Endothelial cell of umbilical vein (primary cell): ENCODE measurements at regions not wholly inside any gene's neighbourhood (a gene's known extent, or its start where the extent isn't known, plus 50 kb on each side); places are given as distances from the start of the nearest gene placed in this dataset.

Experiments
- BruUV-seq: library from RNA; stranded (reverse); fragments of 400-500 nt; replicated peaks from 2 replicates; lab custom pipeline; 2021; lab: Mats Ljungman, UMichigan
- CTCF ChIA-PET: fragments of 300-600, 350-600 bp; sonication (Branson Sonifier 250); formaldehyde crosslinking; loops from one replicate; lab custom pipeline; 2021; ENCODE audit warnings: antibody characterized with exemption, inconsistent platforms; lab: Charles Lee
- POLR2A ChIA-PET: fragments of 300-600, 350-600 bp; sonication (Branson Sonifier 250); formaldehyde crosslinking; loops from one replicate; lab custom pipeline; 2021; ENCODE audit warnings: antibody characterized with exemption, inconsistent platforms; lab: Charles Lee
- DNase-seq: peaks from one replicate; pipeline ENCODE4 v3.0.0-alpha.2; 2011; ENCODE audit warnings: low read depth, low spot score
- FAIRE-seq: peaks from 2 replicates; lab custom pipeline; 2011; peaks lifted over from hg19 to GRCh38; lab: Jason Lieb, UNC
- H2AFZ ChIP-seq: 2 replicates; pipeline ENCODE4 v1.6.0; 2012; ENCODE audit warnings: low read depth, low read length, control low read depth, inconsistent platforms
- H3K27ac ChIP-seq: 2 replicates; pipeline ENCODE4 v1.5.1; 2011; ENCODE audit warnings: low read depth, mild to moderate bottlenecking, control low read depth, low read length, moderate library complexity; ENCODE audit not compliant: insufficient read depth
- H3K27me3 ChIP-seq, 2 experiments: 2 replicates each; pipeline versions ENCODE4 v1.6.0 to v1.6.1; 2011; ENCODE audit warnings: low read length in 2 of 2, mixed read lengths in 1 of 2; ENCODE audit not compliant: control insufficient read depth in 2 of 2, insufficient read depth in 2 of 2
- H3K36me3 ChIP-seq, 2 experiments: 2 replicates in 1 of 2; 3 replicates in 1 of 2; pipeline ENCODE4 v1.5.1; 2011; ENCODE audit warnings: low read length in 2 of 2, mild to moderate bottlenecking in 1 of 2, moderate library complexity in 1 of 2; ENCODE audit not compliant: control insufficient read depth in 2 of 2, insufficient read depth in 2 of 2; ENCODE audit errors: extremely low read depth in 1 of 2
- H3K4me1 ChIP-seq: 3 replicates; pipeline ENCODE4 v1.5.1; 2011; ENCODE audit warnings: mild to moderate bottlenecking, low read length; ENCODE audit not compliant: control insufficient read depth, insufficient read depth; ENCODE audit errors: extremely low read depth
- H3K4me2 ChIP-seq: 2 replicates; pipeline ENCODE4 v1.6.1; 2011; ENCODE audit warnings: low read length, control low read depth, mixed read lengths; ENCODE audit not compliant: insufficient read depth
- H3K4me3 ChIP-seq, 3 experiments: fragments of 200-600 bp in 1 of 3; sonication (generic), shearing (Covaris generic) in 1 of 3; replicated peaks in 1 of 3; 2 replicates each; pipeline ENCODE4 v1.5.1; 2011 to 2016; ENCODE audit warnings: control low read depth in 3 of 3, low read length in 3 of 3, mild to moderate bottlenecking in 2 of 3, inconsistent platforms in 1 of 3, low read depth in 1 of 3, moderate library complexity in 1 of 3; ENCODE audit not compliant: insufficient read depth in 1 of 3
- H3K79me2 ChIP-seq: 2 replicates; pipeline ENCODE4 v1.6.0; 2012; ENCODE audit warnings: low read length, inconsistent platforms; ENCODE audit not compliant: control insufficient read depth, insufficient read depth
- H3K9ac ChIP-seq: replicated peaks from 2 replicates; pipeline ENCODE3; 2011; ENCODE audit warnings: low read length, control low read depth; ENCODE audit not compliant: insufficient read depth; ENCODE audit errors: extremely low read depth
- H3K9me1 ChIP-seq: replicated peaks from 3 replicates; pipeline ENCODE4 v1.6.0; 2011; ENCODE audit warnings: mild to moderate bottlenecking, low read length; ENCODE audit not compliant: control insufficient read depth, insufficient read depth; ENCODE audit errors: extremely low read depth
- H3K9me3 ChIP-seq: replicated peaks from 2 replicates; pipeline ENCODE4 v1.5.1; 2012; ENCODE audit warnings: low read length, inconsistent platforms; ENCODE audit not compliant: control insufficient read depth, insufficient read depth
- H4K20me1 ChIP-seq: replicated peaks from 2 replicates; pipeline ENCODE3; 2011; ENCODE audit warnings: mild to moderate bottlenecking, low read length; ENCODE audit not compliant: control insufficient read depth, insufficient read depth; ENCODE audit errors: extremely low read depth
- CTCF ChIP-seq, 2 donors: IDR thresholded peaks; 1 replicate in 1 of 2; 2 replicates in 1 of 2; pipeline ENCODE4 v1.5.1; 2011; ENCODE audit warnings: low read length in 2 of 2, mild to moderate bottlenecking in 2 of 2, moderate library complexity in 2 of 2, control low read depth in 1 of 2, inconsistent platforms in 1 of 2, low read depth in 1 of 2; ENCODE audit not compliant: insufficient read depth in 1 of 2; ENCODE audit errors: extremely low read depth in 1 of 2
- EZH2 ChIP-seq: IDR thresholded peaks from 2 replicates; pipeline ENCODE4 v1.6.1; 2012; ENCODE audit warnings: borderline replicate concordance, low read depth, mild to moderate bottlenecking, moderate library complexity, low read length, inconsistent platforms; ENCODE audit not compliant: severe bottlenecking
- FOS ChIP-seq: IDR thresholded peaks from 2 replicates; pipeline ENCODE4 v1.6.1; 2011; ENCODE audit warnings: mild to moderate bottlenecking, low read length, moderate library complexity, borderline replicate concordance; ENCODE audit not compliant: insufficient read depth
- GATA2 ChIP-seq: IDR thresholded peaks from 2 replicates; pipeline ENCODE4 v1.7.0; 2011; ENCODE audit warnings: low read depth, mild to moderate bottlenecking, moderate library complexity, mixed read lengths, low read length; ENCODE audit not compliant: insufficient read length, insufficient read depth
- JUN ChIP-seq: IDR thresholded peaks from 2 replicates; pipeline ENCODE4 v1.6.1; 2011; ENCODE audit warnings: borderline replicate concordance, low read depth; ENCODE audit not compliant: insufficient read length, insufficient read depth
- MAX ChIP-seq: IDR thresholded peaks from 2 replicates; pipeline ENCODE4 v1.6.1; 2011; ENCODE audit not compliant: insufficient read depth, insufficient read length
- MYC ChIP-seq: IDR thresholded peaks from one replicate; pipeline ENCODE4 v1.6.1; 2011; ENCODE audit warnings: mild to moderate bottlenecking, low read depth, low read length
- POLR2A ChIP-seq: IDR thresholded peaks from 2 replicates; pipeline ENCODE4 v1.6.1; 2012; ENCODE audit warnings: low read depth, mild to moderate bottlenecking, control low read depth, low read length
- POLR2AphosphoS5 ChIP-seq: IDR thresholded peaks from 2 replicates; pipeline ENCODE4 v1.6.1; 2012; ENCODE audit warnings: low read depth, mild to moderate bottlenecking, control low read depth, low read length, moderate library complexity; ENCODE audit not compliant: insufficient read depth
- dilution Hi-C: fragments of 300-500 bp; cut with MboI; formaldehyde crosslinking; loops from one replicate; pipeline ENCODE4 v1.15.0; 2019; ENCODE audit warnings: low sequenced_read_pairs; ENCODE audit not compliant: extremely low pct_ligation_motif_present
- intact Hi-C: fragments of 100-400 bp; cut with micrococcal nuclease; formaldehyde crosslinking; loops from one replicate; pipeline ENCODE4 v1.10.0; 2022

DNA sequence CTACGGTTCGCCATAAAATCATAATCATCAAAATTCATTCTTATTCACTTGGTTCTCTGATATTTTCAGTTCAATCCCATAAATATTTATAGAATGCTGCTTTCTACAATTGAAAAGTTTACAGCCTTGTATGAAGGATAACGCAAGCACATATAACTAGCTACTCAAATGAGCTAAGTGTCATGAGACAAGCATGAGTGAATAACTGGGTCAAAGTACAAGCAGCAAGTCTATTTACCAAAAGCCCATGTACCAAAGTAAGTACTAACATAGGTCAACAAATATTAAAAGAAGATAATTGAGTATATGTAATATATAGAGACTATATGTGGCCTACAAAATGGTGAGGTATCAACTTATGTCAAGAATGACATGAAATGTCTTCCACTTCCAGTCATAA, 596.6 kb downstream of the GBE1 start:
- no peak for TF ChIP-seq POLR2AphosphoS5
- TF ChIP-seq MYC, result no peak
- no peak for TF ChIP-seq CTCF (IDR thresholded peaks at IDR 0.05; ENCODE audit: extremely low read depth in 1 of 2, insufficient read depth in 1 of 2, low read depth in 1 of 2, low read length in 2 of 2)
- TF ChIP-seq POLR2A, result no peak
- TF ChIP-seq EZH2, result no peak
- TF ChIP-seq MAX, result no peak
- TF ChIP-seq JUN, result no peak
- no peak for TF ChIP-seq FOS
- TF ChIP-seq GATA2, result no peak
- Histone ChIP-seq H2AFZ (no peak overlapping the region), H3K4me1 (no peaks in the 10 kb centered on the region), H3K9me1 (no peaks in the 10 kb centered on the region), H3K27ac (no peak overlapping the region), H3K9ac (no peak overlapping the region), H4K20me1 (no peaks in the 10 kb centered on the region), H3K4me3 (no peak overlapping the region), H3K9me3 (no peaks in the 10 kb centered on the region), H3K36me3 (no peaks in the 10 kb centered on the region), H3K27me3 (no peaks in the 10 kb centered on the region), H3K79me2 (no peaks in the 10 kb centered on the region), H3K4me2 (no peak overlapping the region)
- ChIA-PET CTCF (no interaction called here), POLR2A (no interaction called here)
- FAIRE-seq (peak; percentile 18), DNase-seq (no peak)
- dilution Hi-C loops, result no loop called here
- intact Hi-C loops, result no loop called here
- no TSS peak for BruUV-seq
